Choroid plexus epithelial cell (primary cell): ENCODE measurements at regions not wholly inside any gene's neighbourhood (a gene's known extent, or its start where the extent isn't known, plus 50 kb on each side); places are given as distances from the start of the nearest gene placed in this dataset.

Experiments
- DNase-seq: peaks from one replicate; pipeline ENCODE4 v3.0.0-alpha.2; 2010; ENCODE audit warnings: low read depth
- H3K4me3 ChIP-seq: 2 replicates; pipeline ENCODE4 v1.5.1; 2011; ENCODE audit warnings: low read depth, mild to moderate bottlenecking, control low read depth, low read length, moderate library complexity
- TF ChIP-seq, protein P1 (sequence below): conservative IDR thresholded peaks from 2 replicates; pipeline ENCODE4 v1.5.1; 2011; ENCODE audit warnings: low read depth, mild to moderate bottlenecking, control low read depth, inconsistent platforms, low read length, moderate library complexity

DNA sequence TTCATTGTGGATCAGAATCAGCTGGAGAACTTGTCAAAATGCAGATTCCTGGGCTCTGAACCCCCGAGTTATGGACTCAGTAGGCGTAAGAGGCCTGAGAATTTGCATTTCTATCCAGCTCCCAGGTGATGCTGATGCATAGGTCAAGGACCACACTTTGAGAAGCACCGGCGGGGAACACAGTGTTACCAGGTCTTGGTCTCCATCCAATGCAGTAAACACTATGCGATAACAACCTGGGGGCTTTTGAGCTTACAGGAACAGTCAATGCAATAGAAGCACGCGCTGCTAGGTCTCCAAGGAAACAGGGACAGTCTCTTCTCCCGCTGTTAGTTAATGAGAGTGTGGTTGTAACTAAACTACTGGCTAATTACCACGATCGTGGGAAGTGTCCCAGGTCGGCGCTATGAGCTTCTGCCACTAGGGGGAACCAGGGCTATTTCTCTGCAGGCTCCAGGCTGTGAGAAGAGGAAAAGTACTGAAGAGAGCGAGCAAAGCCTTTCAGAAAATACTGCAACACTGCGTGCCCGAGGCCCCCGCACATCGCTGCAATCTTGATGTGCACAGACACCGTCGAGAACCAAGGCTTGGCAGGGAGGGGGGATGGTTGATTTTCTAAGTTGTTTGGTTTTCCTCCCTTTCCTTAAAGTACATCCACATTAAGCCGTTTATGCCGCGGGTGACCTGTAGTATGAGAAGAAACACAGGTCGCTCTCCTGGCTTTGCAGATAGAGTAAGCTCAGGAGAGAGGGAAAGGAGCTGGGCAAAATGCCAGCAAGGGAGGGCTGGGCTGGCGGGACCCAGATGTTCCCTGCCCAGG lies 52.0 kb upstream of the KCNA1 start:
- TF ChIP-seq, protein P1, sequence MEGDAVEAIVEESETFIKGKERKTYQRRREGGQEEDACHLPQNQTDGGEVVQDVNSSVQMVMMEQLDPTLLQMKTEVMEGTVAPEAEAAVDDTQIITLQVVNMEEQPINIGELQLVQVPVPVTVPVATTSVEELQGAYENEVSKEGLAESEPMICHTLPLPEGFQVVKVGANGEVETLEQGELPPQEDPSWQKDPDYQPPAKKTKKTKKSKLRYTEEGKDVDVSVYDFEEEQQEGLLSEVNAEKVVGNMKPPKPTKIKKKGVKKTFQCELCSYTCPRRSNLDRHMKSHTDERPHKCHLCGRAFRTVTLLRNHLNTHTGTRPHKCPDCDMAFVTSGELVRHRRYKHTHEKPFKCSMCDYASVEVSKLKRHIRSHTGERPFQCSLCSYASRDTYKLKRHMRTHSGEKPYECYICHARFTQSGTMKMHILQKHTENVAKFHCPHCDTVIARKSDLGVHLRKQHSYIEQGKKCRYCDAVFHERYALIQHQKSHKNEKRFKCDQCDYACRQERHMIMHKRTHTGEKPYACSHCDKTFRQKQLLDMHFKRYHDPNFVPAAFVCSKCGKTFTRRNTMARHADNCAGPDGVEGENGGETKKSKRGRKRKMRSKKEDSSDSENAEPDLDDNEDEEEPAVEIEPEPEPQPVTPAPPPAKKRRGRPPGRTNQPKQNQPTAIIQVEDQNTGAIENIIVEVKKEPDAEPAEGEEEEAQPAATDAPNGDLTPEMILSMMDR, result peak; percentile 95
- peak; percentile 80 for DNase-seq
- H3K4me3 ChIP-seq, result no peak overlapping the region

DNA sequence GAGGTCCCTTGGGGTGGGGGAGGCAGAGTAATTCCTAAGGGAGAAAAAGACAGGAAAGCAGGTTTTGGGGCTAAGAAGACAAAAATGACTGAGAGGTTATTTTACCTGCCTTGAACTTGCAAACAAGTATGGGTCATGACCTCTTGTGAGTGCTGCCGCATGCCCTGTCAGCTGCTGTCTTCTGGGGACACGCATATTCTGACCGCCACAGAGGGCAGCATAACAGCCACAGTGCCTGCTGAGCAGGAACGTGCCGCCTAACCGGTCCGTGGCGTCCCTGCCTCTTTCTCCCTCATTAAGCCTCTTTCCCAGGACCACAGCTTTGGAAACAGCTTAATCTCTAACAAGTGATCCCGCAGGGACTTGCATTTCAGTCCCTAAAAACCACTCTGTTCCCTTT lies 51.3 kb upstream of the KCNA1 start:
- no peak overlapping the region for H3K4me3 ChIP-seq
- DNase-seq, result no peak
- TF ChIP-seq, protein P1, result no peak

DNA sequence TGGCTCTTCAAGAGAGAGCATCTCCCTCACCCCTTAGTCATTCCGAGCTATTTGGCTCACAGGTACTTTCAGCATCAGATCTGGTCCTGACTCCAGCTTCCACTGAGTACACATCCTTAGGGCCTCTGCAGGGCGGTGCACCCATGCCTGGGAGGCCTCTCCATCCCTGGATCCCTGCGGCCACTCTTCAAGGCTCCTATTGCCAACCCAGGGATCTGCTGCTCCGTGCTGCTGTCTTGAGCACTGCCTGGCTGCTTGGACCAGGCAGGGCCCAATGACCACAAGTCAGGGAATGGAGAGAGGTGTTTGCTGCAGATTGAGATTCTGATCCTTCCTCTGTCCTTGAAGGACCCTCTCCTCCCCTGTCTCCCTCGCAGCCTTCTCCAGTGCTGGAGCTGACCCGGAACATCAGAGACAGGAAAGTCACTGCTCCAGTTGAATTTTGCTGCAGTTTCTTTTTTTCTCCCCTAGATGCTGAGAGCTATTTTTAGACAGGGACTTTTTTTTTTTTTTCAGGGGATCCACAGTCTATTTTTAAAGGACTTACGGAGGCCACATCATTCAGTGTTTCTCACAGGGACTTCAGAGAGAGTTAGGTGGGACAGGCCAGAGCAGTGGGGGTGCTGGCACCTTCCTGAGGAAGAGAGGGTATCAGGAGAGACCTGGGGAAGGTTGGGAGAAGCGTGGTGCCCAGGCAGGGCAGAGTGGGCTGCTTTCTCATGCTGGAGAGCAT lies 50.1 kb upstream of the KCNA1 start:
- no peak for DNase-seq
- no peak overlapping the region for H3K4me3 ChIP-seq
- TF ChIP-seq, protein P1, result no peak
